HEK293 (cell line): ENCODE measurements at regions not wholly inside any gene's neighbourhood (a gene's known extent, or its start where the extent isn't known, plus 50 kb on each side); places are given as distances from the start of the nearest gene placed in this dataset.

Experiments used
- ATF2 ChIP-seq: fragments of 450-650 bp; formaldehyde crosslinking; IDR thresholded peaks from 2 replicates; pipeline ENCODE4 v1.5.1; 2016; ENCODE audit warnings: missing biosample characterization, missing genetic modification characterization, low read depth
- CTCF ChIP-seq: fragments of 450-650 bp; formaldehyde crosslinking; IDR thresholded peaks from 2 replicates; pipeline ENCODE4 v1.5.1; 2016; ENCODE audit warnings: missing biosample characterization, missing genetic modification characterization
- PRDM1 ChIP-seq: fragments of 450-650 bp; formaldehyde crosslinking; IDR thresholded peaks from 2 replicates; pipeline ENCODE4; 2016; ENCODE audit warnings: missing biosample characterization, missing genetic modification characterization
- ZNF148 ChIP-seq: fragments of 450-650 bp; formaldehyde crosslinking; IDR thresholded peaks from 2 replicates; pipeline ENCODE4 v1.5.0; 2017; ENCODE audit warnings: missing biosample characterization, missing genetic modification characterization, borderline replicate concordance
- ZNF548 ChIP-seq: fragments of 450-650 bp; formaldehyde crosslinking; IDR thresholded peaks from 2 replicates; pipeline ENCODE4 v1.5.1; 2016; ENCODE audit warnings: missing biosample characterization, missing genetic modification characterization
- ZNF629 ChIP-seq: fragments of 450-650 bp; formaldehyde crosslinking; IDR thresholded peaks from 2 replicates; pipeline ENCODE4 v1.5.1; 2017; ENCODE audit warnings: missing biosample characterization, missing genetic modification characterization
- ZNF792 ChIP-seq: fragments of 450-650 bp; formaldehyde crosslinking; IDR thresholded peaks from 2 replicates; pipeline ENCODE4 v1.5.1; 2016; ENCODE audit warnings: missing biosample characterization, missing genetic modification characterization

GRCh38 chr11:82012276-82012675 lies 721.4 kb downstream of the FAM181B start:
- TF ChIP-seq CTCF (tag by site-specific recombination) (no peak), ZNF792 (no peak), ZNF629 (tag by site-specific recombination) (no peak), ZNF148 (tag by site-specific recombination) (no peak), PRDM1 (tag by site-specific recombination) (no peak), ATF2 (tag by site-specific recombination) (no peak), ZNF548 (tag by site-specific recombination) (no peak)
